Hepatocyte (in vitro differentiated cells): ENCODE measurements at regions not wholly inside any gene's neighbourhood (a gene's known extent, or its start where the extent isn't known, plus 50 kb on each side); places are given as distances from the start of the nearest gene placed in this dataset.
"Not testable (repeated sequence)": the region's sequence is repeated elsewhere in the genome, so short reads cannot be mapped to it uniquely, and the experiment has no call there.

Source experiments
- DNase-seq: peaks from one replicate; pipeline ENCODE4 v3.0.0-alpha.2; 2016; ENCODE audit warnings: low spot score
- H2AFZ ChIP-seq: fragments of 200-600 bp; sonication (generic); 2 replicates; pipeline ENCODE4 v1.6.0; 2016; ENCODE audit warnings: antibody characterized with exemption, mild to moderate bottlenecking
- H3K27ac ChIP-seq: fragments of 200-600 bp; sonication (generic); 2 replicates; pipeline ENCODE4 v1.5.1; 2016; ENCODE audit warnings: mild to moderate bottlenecking
- H3K27me3 ChIP-seq: fragments of 200-600 bp; sonication (generic); 2 replicates; pipeline ENCODE4 v1.6.1; 2016
- H3K36me3 ChIP-seq: fragments of 200-600 bp; sonication (generic); replicated peaks from 2 replicates; pipeline ENCODE4 v1.5.1; 2016; ENCODE audit warnings: low read depth; ENCODE audit not compliant: insufficient read depth
- H3K4me1 ChIP-seq: fragments of 200-600 bp; sonication (generic); 2 replicates; pipeline ENCODE4 v1.5.1; 2016; ENCODE audit warnings: mild to moderate bottlenecking, moderate library complexity; ENCODE audit not compliant: insufficient read depth
- H3K4me2 ChIP-seq: fragments of 200-600 bp; sonication (generic); 2 replicates; pipeline ENCODE4 v1.6.0; 2016
- H3K4me3 ChIP-seq: fragments of 200-600 bp; sonication (generic); 2 replicates; pipeline ENCODE4 v1.5.1; 2016; ENCODE audit warnings: mild to moderate bottlenecking
- H3K79me2 ChIP-seq: fragments of 200-600 bp; sonication (generic); 2 replicates; pipeline ENCODE4 v1.6.0; 2017; ENCODE audit warnings: mild to moderate bottlenecking
- H3K9me2 ChIP-seq: fragments of 200-600 bp; sonication (generic); replicated peaks from 2 replicates; pipeline ENCODE4 v1.6.0; 2017; ENCODE audit warnings: mild to moderate bottlenecking; ENCODE audit not compliant: insufficient read depth
- H3K9me3 ChIP-seq: fragments of 200-600 bp; sonication (generic); 2 replicates; pipeline ENCODE4 v1.5.1; 2016; ENCODE audit warnings: low read depth, mild to moderate bottlenecking
- H4K20me1 ChIP-seq: fragments of 200-600 bp; sonication (generic); 2 replicates; pipeline ENCODE4 v1.6.0; 2016; ENCODE audit warnings: mild to moderate bottlenecking; ENCODE audit not compliant: insufficient read depth, poor library complexity, severe bottlenecking
- CTCF ChIP-seq: fragments of 200-600 bp; sonication (generic); IDR thresholded peaks from 2 replicates; pipeline ENCODE4 v1.5.1; 2016; ENCODE audit warnings: antibody characterized with exemption, mild to moderate bottlenecking; ENCODE audit not compliant: poor library complexity
- EZH2 ChIP-seq: fragments of 200-600 bp; sonication (generic); IDR thresholded peaks from 2 replicates; pipeline ENCODE4 v1.6.1; 2016; ENCODE audit warnings: antibody characterized with exemption, mild to moderate bottlenecking, borderline replicate concordance
- EZH2phosphoT487 ChIP-seq: fragments of 200-600 bp; sonication (generic); IDR thresholded peaks from one replicate; pipeline ENCODE4 v1.6.1; 2018; ENCODE audit warnings: antibody characterized with exemption, mild to moderate bottlenecking, low read depth, moderate library complexity; ENCODE audit not compliant: unreplicated experiment, severe bottlenecking
- WGBS: methylation state at CpG from one replicate; pipeline ENCODE4 v1.1.6; 2016; ENCODE audit warnings: low lambda C conversion rate; ENCODE audit errors: missing lambda C conversion rate; 5-methylcytosine and 5-hydroxymethylcytosine counted together

GRCh38 chr3:20421-20820 is 176.1 kb upstream of the CHL1 start:
- Histone ChIP-seq H4K20me1 (no peaks in the 10 kb centered on the region), H3K27me3 (no peaks in the 10 kb centered on the region), H2AFZ (no peak overlapping the region), H3K4me3 (no peak overlapping the region), H3K79me2 (no peaks in the 10 kb centered on the region), H3K9me2 (no peaks in the 10 kb centered on the region), H3K4me2 (no peak overlapping the region), H3K4me1 (no peaks in the 10 kb centered on the region), H3K27ac (no peak overlapping the region), H3K36me3 (no peaks in the 10 kb centered on the region), H3K9me3 (no peaks in the 10 kb centered on the region)
- no peak for TF ChIP-seq EZH2
- DNase-seq, result no peak

- Histone ChIP-seq H3K36me3 (no peaks in the 10 kb centered on the region), H3K4me3 (no peak overlapping the region), H3K27ac (no peak overlapping the region), H3K79me2 (no peaks in the 10 kb centered on the region), H4K20me1 (no peaks in the 10 kb centered on the region), H3K4me2 (no peak overlapping the region), H3K9me2 (no peaks in the 10 kb centered on the region), H2AFZ (no peak overlapping the region), H3K27me3 (no peaks in the 10 kb centered on the region), H3K9me3 (no peaks in the 10 kb centered on the region), H3K4me1 (no peaks in the 10 kb centered on the region)
- 59% methylated on average over 3 of the region's 3 CpGs for WGBS
- TF ChIP-seq CTCF (no peak), EZH2 (no peak), EZH2phosphoT487 (no peak)
- no peak for DNase-seq
Measured at GRCh38 chr3:24006-24405, 172.6 kb upstream of the CHL1 start.

- no peak overlapping the region for H2AFZ ChIP-seq
- no peak for TF ChIP-seq CTCF
- TF ChIP-seq EZH2phosphoT487, result no peak
- no peak for TF ChIP-seq EZH2
- WGBS, result 58% methylated on average over 2 of the region's 2 CpGs
- H3K79me2 ChIP-seq, result no peaks in the 10 kb centered on the region
- no peak overlapping the region for H3K27ac ChIP-seq
- H3K36me3 ChIP-seq, result no peaks in the 10 kb centered on the region
- no peaks in the 10 kb centered on the region for H3K4me1 ChIP-seq
- H3K9me2 ChIP-seq, result no peaks in the 10 kb centered on the region
- no peaks in the 10 kb centered on the region for H3K27me3 ChIP-seq
- no peak overlapping the region for H3K4me3 ChIP-seq
- H3K4me2 ChIP-seq, result no peak overlapping the region
- H4K20me1 ChIP-seq, result no peaks in the 10 kb centered on the region
- DNase-seq, result no peak
- H3K9me3 ChIP-seq, result no peaks in the 10 kb centered on the region
Measured at GRCh38 chr3:25056-25455, 171.5 kb upstream of the CHL1 start.

GRCh38 chr3:35985-36384 is 160.6 kb upstream of the CHL1 start:
- not testable (repeated sequence) for H3K36me3 ChIP-seq, H3K27ac ChIP-seq, DNase-seq, H4K20me1 ChIP-seq, H3K79me2 ChIP-seq, H2AFZ ChIP-seq, H3K4me2 ChIP-seq, H3K4me3 ChIP-seq, H3K9me2 ChIP-seq, H3K4me1 ChIP-seq, H3K9me3 ChIP-seq, H3K27me3 ChIP-seq
- WGBS, result 78% methylated on average over 1 of the region's 1 CpG
